Stomach (tissue), 4 donors: ENCODE measurements at regions not wholly inside any gene's neighbourhood (a gene's known extent, or its start where the extent isn't known, plus 50 kb on each side); places are given as distances from the start of the nearest gene placed in this dataset.

Experiments
- POLR2AphosphoS5 ChIP-seq, 3 donors: sonication (generic); formaldehyde crosslinking; IDR thresholded peaks; one replicate each; pipeline ENCODE4 v1.6.1; 2016; ENCODE audit warnings: antibody characterized with exemption in 3 of 3
- TF ChIP-seq, protein P1 (sequence below), 7 experiments: fragments of 450-650 bp in 4 of 7; fragments of 200-600 bp in 3 of 7; sonication (generic) in 3 of 7; IDR thresholded peaks; one replicate each; pipeline ENCODE4 v1.5.1; 2016 to 2019; ENCODE audit warnings: antibody characterized with exemption in 7 of 7, control low read depth in 2 of 7, mild to moderate bottlenecking in 1 of 7

DNA sequence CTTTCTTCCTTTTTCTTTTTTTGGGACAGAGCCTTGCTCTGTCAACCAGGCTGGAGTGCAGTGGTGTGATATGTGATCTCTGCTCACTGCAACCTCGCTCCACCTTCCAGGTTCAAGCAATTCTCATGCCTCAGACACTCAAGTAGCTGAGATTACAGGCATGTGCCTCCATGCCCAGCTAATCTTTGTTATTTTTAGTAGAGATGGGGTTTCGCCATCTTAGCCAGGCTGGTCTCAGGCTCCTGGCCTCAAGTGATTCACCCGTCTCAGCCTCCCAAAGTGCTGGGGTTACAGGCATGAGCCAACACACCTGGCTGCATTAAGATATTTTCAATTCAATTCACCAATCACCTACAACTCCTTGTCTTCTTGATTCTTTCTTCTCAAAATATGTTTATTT, 1046.5 kb downstream of the GALC start:
- TF ChIP-seq POLR2AphosphoS5 (IDR thresholded peaks at IDR 0.05): no peak
- TF ChIP-seq, protein P1, sequence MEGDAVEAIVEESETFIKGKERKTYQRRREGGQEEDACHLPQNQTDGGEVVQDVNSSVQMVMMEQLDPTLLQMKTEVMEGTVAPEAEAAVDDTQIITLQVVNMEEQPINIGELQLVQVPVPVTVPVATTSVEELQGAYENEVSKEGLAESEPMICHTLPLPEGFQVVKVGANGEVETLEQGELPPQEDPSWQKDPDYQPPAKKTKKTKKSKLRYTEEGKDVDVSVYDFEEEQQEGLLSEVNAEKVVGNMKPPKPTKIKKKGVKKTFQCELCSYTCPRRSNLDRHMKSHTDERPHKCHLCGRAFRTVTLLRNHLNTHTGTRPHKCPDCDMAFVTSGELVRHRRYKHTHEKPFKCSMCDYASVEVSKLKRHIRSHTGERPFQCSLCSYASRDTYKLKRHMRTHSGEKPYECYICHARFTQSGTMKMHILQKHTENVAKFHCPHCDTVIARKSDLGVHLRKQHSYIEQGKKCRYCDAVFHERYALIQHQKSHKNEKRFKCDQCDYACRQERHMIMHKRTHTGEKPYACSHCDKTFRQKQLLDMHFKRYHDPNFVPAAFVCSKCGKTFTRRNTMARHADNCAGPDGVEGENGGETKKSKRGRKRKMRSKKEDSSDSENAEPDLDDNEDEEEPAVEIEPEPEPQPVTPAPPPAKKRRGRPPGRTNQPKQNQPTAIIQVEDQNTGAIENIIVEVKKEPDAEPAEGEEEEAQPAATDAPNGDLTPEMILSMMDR (IDR thresholded peaks at IDR 0.05): no peak
